Hepatocyte (in vitro differentiated cells): ENCODE measurements at regions not wholly inside any gene's neighbourhood (a gene's known extent, or its start where the extent isn't known, plus 50 kb on each side); places are given as distances from the start of the nearest gene placed in this dataset.

Experiments
- DNase-seq: peaks from one replicate; pipeline ENCODE4 v3.0.0-alpha.2; 2016; ENCODE audit warnings: low spot score
- H2AFZ ChIP-seq: fragments of 200-600 bp; sonication (generic); 2 replicates; pipeline ENCODE4 v1.6.0; 2016; ENCODE audit warnings: antibody characterized with exemption, mild to moderate bottlenecking
- H3K27ac ChIP-seq: fragments of 200-600 bp; sonication (generic); 2 replicates; pipeline ENCODE4 v1.5.1; 2016; ENCODE audit warnings: mild to moderate bottlenecking
- H3K27me3 ChIP-seq: fragments of 200-600 bp; sonication (generic); 2 replicates; pipeline ENCODE4 v1.6.1; 2016
- H3K36me3 ChIP-seq: fragments of 200-600 bp; sonication (generic); replicated peaks from 2 replicates; pipeline ENCODE4 v1.5.1; 2016; ENCODE audit warnings: low read depth; ENCODE audit not compliant: insufficient read depth
- H3K4me1 ChIP-seq: fragments of 200-600 bp; sonication (generic); 2 replicates; pipeline ENCODE4 v1.5.1; 2016; ENCODE audit warnings: mild to moderate bottlenecking, moderate library complexity; ENCODE audit not compliant: insufficient read depth
- H3K4me2 ChIP-seq: fragments of 200-600 bp; sonication (generic); 2 replicates; pipeline ENCODE4 v1.6.0; 2016
- H3K4me3 ChIP-seq: fragments of 200-600 bp; sonication (generic); 2 replicates; pipeline ENCODE4 v1.5.1; 2016; ENCODE audit warnings: mild to moderate bottlenecking
- H3K79me2 ChIP-seq: fragments of 200-600 bp; sonication (generic); 2 replicates; pipeline ENCODE4 v1.6.0; 2017; ENCODE audit warnings: mild to moderate bottlenecking
- H3K9me2 ChIP-seq: fragments of 200-600 bp; sonication (generic); replicated peaks from 2 replicates; pipeline ENCODE4 v1.6.0; 2017; ENCODE audit warnings: mild to moderate bottlenecking; ENCODE audit not compliant: insufficient read depth
- H3K9me3 ChIP-seq: fragments of 200-600 bp; sonication (generic); 2 replicates; pipeline ENCODE4 v1.5.1; 2016; ENCODE audit warnings: low read depth, mild to moderate bottlenecking
- H4K20me1 ChIP-seq: fragments of 200-600 bp; sonication (generic); 2 replicates; pipeline ENCODE4 v1.6.0; 2016; ENCODE audit warnings: mild to moderate bottlenecking; ENCODE audit not compliant: insufficient read depth, poor library complexity, severe bottlenecking
- EZH2 ChIP-seq: fragments of 200-600 bp; sonication (generic); IDR thresholded peaks from 2 replicates; pipeline ENCODE4 v1.6.1; 2016; ENCODE audit warnings: antibody characterized with exemption, mild to moderate bottlenecking, borderline replicate concordance
- EZH2phosphoT487 ChIP-seq: fragments of 200-600 bp; sonication (generic); IDR thresholded peaks from one replicate; pipeline ENCODE4 v1.6.1; 2018; ENCODE audit warnings: antibody characterized with exemption, mild to moderate bottlenecking, low read depth, moderate library complexity; ENCODE audit not compliant: unreplicated experiment, severe bottlenecking
- WGBS: methylation state at CpG from one replicate; pipeline ENCODE4 v1.1.6; 2016; ENCODE audit warnings: low lambda C conversion rate; ENCODE audit errors: missing lambda C conversion rate; 5-methylcytosine and 5-hydroxymethylcytosine counted together
- TF ChIP-seq, protein P1 (sequence below): fragments of 200-600 bp; sonication (generic); IDR thresholded peaks from 2 replicates; pipeline ENCODE4 v1.5.1; 2016; ENCODE audit warnings: antibody characterized with exemption, mild to moderate bottlenecking; ENCODE audit not compliant: poor library complexity

DNA sequence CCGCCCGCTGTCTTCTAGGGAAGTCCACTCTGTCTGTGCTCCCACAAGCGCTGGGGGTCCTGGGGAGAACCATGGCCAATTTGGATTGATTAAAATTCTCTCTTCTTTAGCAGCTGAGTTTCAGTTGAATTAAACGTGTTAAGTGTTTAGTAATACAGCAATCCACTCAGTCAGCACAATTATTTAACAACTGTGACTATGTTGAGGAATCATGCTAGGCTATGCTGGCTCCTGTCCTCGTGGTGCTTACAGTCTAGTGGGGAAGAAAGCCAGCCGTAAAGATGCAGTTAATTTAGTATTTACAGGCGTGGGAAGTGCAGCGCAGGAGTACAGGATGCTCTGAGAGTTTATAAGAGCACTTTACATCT is 88.9 kb upstream of the FOXP4 start:
- Histone ChIP-seq H3K9me3 (no peaks in the 10 kb centered on the region), H3K27ac (peak overlapping the region; percentile 76), H4K20me1 (no peaks in the 10 kb centered on the region), H2AFZ (no peak overlapping the region), H3K4me1 (peaks cover 22% of the 10 kb centered on the region), H3K36me3 (no peaks in the 10 kb centered on the region), H3K79me2 (no peaks in the 10 kb centered on the region), H3K4me2 (no peak overlapping the region), H3K4me3 (no peak overlapping the region), H3K9me2 (no peaks in the 10 kb centered on the region), H3K27me3 (no peaks in the 10 kb centered on the region)
- WGBS = 67% methylated on average over 8 of the region's 8 CpGs
- no peak for TF ChIP-seq EZH2phosphoT487
- TF ChIP-seq EZH2 = no peak
- TF ChIP-seq, protein P1, sequence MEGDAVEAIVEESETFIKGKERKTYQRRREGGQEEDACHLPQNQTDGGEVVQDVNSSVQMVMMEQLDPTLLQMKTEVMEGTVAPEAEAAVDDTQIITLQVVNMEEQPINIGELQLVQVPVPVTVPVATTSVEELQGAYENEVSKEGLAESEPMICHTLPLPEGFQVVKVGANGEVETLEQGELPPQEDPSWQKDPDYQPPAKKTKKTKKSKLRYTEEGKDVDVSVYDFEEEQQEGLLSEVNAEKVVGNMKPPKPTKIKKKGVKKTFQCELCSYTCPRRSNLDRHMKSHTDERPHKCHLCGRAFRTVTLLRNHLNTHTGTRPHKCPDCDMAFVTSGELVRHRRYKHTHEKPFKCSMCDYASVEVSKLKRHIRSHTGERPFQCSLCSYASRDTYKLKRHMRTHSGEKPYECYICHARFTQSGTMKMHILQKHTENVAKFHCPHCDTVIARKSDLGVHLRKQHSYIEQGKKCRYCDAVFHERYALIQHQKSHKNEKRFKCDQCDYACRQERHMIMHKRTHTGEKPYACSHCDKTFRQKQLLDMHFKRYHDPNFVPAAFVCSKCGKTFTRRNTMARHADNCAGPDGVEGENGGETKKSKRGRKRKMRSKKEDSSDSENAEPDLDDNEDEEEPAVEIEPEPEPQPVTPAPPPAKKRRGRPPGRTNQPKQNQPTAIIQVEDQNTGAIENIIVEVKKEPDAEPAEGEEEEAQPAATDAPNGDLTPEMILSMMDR = no peak
- DNase-seq = no peak

DNA sequence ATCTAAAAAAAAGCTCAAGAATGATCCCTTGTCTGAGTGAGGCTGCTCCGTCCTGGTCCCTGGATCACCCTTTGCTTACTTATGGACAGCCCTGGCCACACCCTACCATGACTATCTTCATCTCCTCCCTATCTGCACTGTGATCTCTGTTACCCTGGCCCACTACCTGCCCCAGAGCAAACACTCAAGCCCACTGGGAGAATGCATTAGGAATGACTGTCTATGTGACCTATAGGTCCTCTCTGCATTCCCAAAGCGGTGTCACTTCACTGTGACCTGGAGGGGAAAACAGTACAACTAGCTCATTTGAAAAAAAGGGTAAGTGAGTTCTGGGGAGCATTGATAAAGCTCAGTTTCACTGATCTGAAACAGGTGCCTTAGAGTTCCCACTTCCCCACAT is 86.4 kb upstream of the FOXP4 start:
- Histone ChIP-seq H3K79me2 (no peaks in the 10 kb centered on the region), H3K4me2 (peak overlapping the region; percentile 17), H3K4me3 (no peak overlapping the region), H2AFZ (no peak overlapping the region), H3K27ac (peak overlapping the region; percentile 33), H3K4me1 (peaks cover 22% of the 10 kb centered on the region), H3K9me3 (no peaks in the 10 kb centered on the region), H3K27me3 (no peaks in the 10 kb centered on the region), H4K20me1 (no peaks in the 10 kb centered on the region), H3K36me3 (no peaks in the 10 kb centered on the region), H3K9me2 (no peaks in the 10 kb centered on the region)
- 80% methylated on average over 2 of the region's 2 CpGs for WGBS
- TF ChIP-seq, protein P1 = no peak
- TF ChIP-seq EZH2phosphoT487 (no peak), EZH2 (no peak)
- peak; percentile 5 for DNase-seq

DNA sequence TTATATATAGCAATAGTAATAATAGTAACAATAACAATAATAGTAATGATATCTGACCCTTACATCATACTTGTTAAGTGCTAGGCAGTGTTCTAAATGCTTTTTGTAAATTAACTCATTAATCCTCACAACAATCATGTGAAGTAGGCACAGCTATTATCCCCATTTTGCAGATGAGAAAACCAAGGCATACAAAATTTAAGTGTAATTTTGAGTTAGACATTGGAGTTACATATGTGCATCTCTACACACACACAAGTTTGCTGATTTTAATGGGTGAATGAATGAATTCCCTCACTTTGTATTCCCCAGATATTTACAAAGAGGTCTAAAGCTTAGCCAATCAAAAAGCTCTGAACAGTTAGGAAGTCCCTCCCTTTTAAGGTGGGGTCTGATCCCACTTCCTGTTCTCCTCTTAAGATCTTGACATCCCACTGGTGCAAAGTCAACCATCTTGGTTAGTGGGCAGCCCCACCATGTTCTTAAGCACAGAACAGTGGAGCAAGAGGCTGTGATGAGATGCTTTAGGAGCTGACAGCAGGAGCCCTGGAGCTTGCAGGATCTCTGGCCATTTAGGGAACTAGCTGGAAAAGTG is 85.3 kb upstream of the FOXP4 start:
- no peak overlapping the region for H2AFZ ChIP-seq

More for the DNA sequence above, 85.3 kb upstream of the FOXP4 start:
- TF ChIP-seq, protein P1 = no peak
- no peak for TF ChIP-seq EZH2
- TF ChIP-seq EZH2phosphoT487 = no peak
- no peak overlapping the region for H3K4me3 ChIP-seq
- no peaks in the 10 kb centered on the region for H3K79me2 ChIP-seq
- peaks cover 13% of the 10 kb centered on the region for H3K4me1 ChIP-seq
- no peaks in the 10 kb centered on the region for H3K9me3 ChIP-seq
- no peaks in the 10 kb centered on the region for H3K27me3 ChIP-seq
- no peak overlapping the region for H3K27ac ChIP-seq
- H4K20me1 ChIP-seq = no peaks in the 10 kb centered on the region
- H3K9me2 ChIP-seq = no peaks in the 10 kb centered on the region
- DNase-seq = no peak
- no peaks in the 10 kb centered on the region for H3K36me3 ChIP-seq
- H3K4me2 ChIP-seq = no peak overlapping the region
